ENCODE measurements at regions not wholly inside any gene's neighbourhood (a gene's known extent, or its start where the extent isn't known, plus 50 kb on each side); places are given as distances from the start of the nearest gene placed in this dataset.

GRCh38 chr2:13474538-13474937 is 757.8 kb downstream of the TRIB2 start (continued):
- no peak for TF ChIP-seq SKIL (IDR thresholded peaks at IDR 0.05; ENCODE audit: low read depth, poor library complexity, severe bottlenecking)
- TF ChIP-seq IKZF1 (conservative IDR thresholded peaks at IDR 0.05) = peak; percentile 34; the same call in 1 of the 2 replicates
- 0 out of 2 replicates have a peak, but pooled peaks have one; percentile 48 for TF ChIP-seq JUNB (IDR thresholded peaks at IDR 0.05)
- peak; percentile 53; the same call in 1 of the 2 replicates for TF ChIP-seq RELB (IDR thresholded peaks at IDR 0.05; ENCODE audit: low read depth)
- 0 out of 2 replicates have a peak, but pooled peaks have one; percentile 14 for TF ChIP-seq GABPA (IDR thresholded peaks at IDR 0.05; ENCODE audit: low read depth)
- no peak for TF ChIP-seq EZH2 (IDR thresholded peaks at IDR 0.05; ENCODE audit: borderline replicate concordance, control insufficient read depth, low read depth, low read length)
- peak; percentile 54; the same call in 1 of the 2 replicates for TF ChIP-seq ATF2 (IDR thresholded peaks at IDR 0.05; ENCODE audit: low read length)
- peak; percentile 44; the same call in 1 of the 2 replicates for TF ChIP-seq BACH1 (IDR thresholded peaks at IDR 0.05; ENCODE audit: borderline replicate concordance)
- TF ChIP-seq NFIC (IDR thresholded peaks at IDR 0.05; ENCODE audit: low read depth, low read length) = peak; percentile 79
- TF ChIP-seq EED (IDR thresholded peaks at IDR 0.05; ENCODE audit: low read depth) = peak; percentile 57; the same call in 1 of the 2 replicates
- no peak for TF ChIP-seq MYB (IDR thresholded peaks at IDR 0.05; ENCODE audit: borderline replicate concordance, low read depth, low read length)
- TF ChIP-seq KDM1A (IDR thresholded peaks at IDR 0.05; ENCODE audit: borderline replicate concordance) = no peak
- no peak for TF ChIP-seq FOS (IDR thresholded peaks at IDR 0.05; ENCODE audit: borderline replicate concordance, extremely low read depth, insufficient read length)
- no peak for TF ChIP-seq SMAD1 (IDR thresholded peaks at IDR 0.05; ENCODE audit: low read depth, partially characterized antibody)
- TF ChIP-seq E4F1 (IDR thresholded peaks at IDR 0.05; ENCODE audit: borderline replicate concordance, partially characterized antibody) = no peak
- TF ChIP-seq YBX1 (IDR thresholded peaks at IDR 0.05) = no peak
- TF ChIP-seq MEF2A (IDR thresholded peaks at IDR 0.05; ENCODE audit: insufficient read depth, low read depth, low read length) = no peak
- no peak for TF ChIP-seq CEBPB (IDR thresholded peaks at IDR 0.05; ENCODE audit: borderline replicate concordance in 1 of 2, low read depth in 2 of 2, low read length in 2 of 2)
- no peak for TF ChIP-seq MTA3 (IDR thresholded peaks at IDR 0.05; ENCODE audit: borderline replicate concordance, low read length)
- peak; percentile 86 for TF ChIP-seq ATF7 (IDR thresholded peaks at IDR 0.05; ENCODE audit: low read depth)
- TF ChIP-seq SIN3A (IDR thresholded peaks at IDR 0.05; ENCODE audit: low read depth, low read length) = no peak
- no peak for TF ChIP-seq NR2C1 (IDR thresholded peaks at IDR 0.05)
- no peak for TF ChIP-seq MLLT1 (IDR thresholded peaks at IDR 0.05)
